Uterus (tissue), 3 donors: ENCODE measurements at regions not wholly inside any gene's neighbourhood (a gene's known extent, or its start where the extent isn't known, plus 50 kb on each side); places are given as distances from the start of the nearest gene placed in this dataset.

Experiments used
- DNase-seq, 2 donors: peaks; one replicate each; pipeline ENCODE4 v3.0.0-alpha.2; 2019 to 2020
- H3K27ac ChIP-seq, 2 donors: fragments of 200-600 bp; sonication (generic); 1 replicate in 1 of 2; 2 replicates in 1 of 2; pipeline ENCODE4 v1.5.1; 2016 to 2018
- H3K27me3 ChIP-seq, 2 donors: fragments of 200-600 bp; sonication (generic); one replicate each; pipeline ENCODE4 v1.5.1; 2018 to 2019; ENCODE audit warnings: control low read depth in 1 of 2
- H3K36me3 ChIP-seq, 2 donors: fragments of 200-600 bp; sonication (generic); one replicate each; pipeline ENCODE4 v1.5.1; 2019; ENCODE audit warnings: control low read depth in 1 of 2
- H3K4me1 ChIP-seq, 2 donors: fragments of 200-600 bp; sonication (generic); one replicate each; pipeline ENCODE4 v1.5.1; 2018 to 2019; ENCODE audit warnings: control low read depth in 1 of 2
- H3K4me3 ChIP-seq, 2 donors: fragments of 200-600 bp; sonication (generic); 1 replicate in 1 of 2; 2 replicates in 1 of 2; pipeline ENCODE4 v1.5.1; 2018 to 2019; ENCODE audit warnings: mild to moderate bottlenecking in 1 of 2
- H3K9me3 ChIP-seq, 2 donors: fragments of 200-600 bp; sonication (generic); one replicate each; pipeline ENCODE4 v1.5.1; 2019; ENCODE audit warnings: control low read depth in 1 of 2
- CTCF ChIP-seq, 4 experiments: fragments of 200-600 bp in 2 of 4; fragments of 450-650 bp in 2 of 4; sonication (generic) in 2 of 4; IDR thresholded peaks; one replicate each; pipeline ENCODE4 v1.5.1; 2016 to 2019; ENCODE audit warnings: antibody characterized with exemption in 4 of 4, mild to moderate bottlenecking in 2 of 4, moderate library complexity in 1 of 4
- POLR2A ChIP-seq, 2 donors: fragments of 450-650 bp; IDR thresholded peaks; one replicate each; pipeline ENCODE4 v1.6.1; 2016; ENCODE audit warnings: antibody characterized with exemption in 2 of 2, mild to moderate bottlenecking in 1 of 2, moderate library complexity in 1 of 2
- intact Hi-C: fragments of 100-400 bp; cut with DNase I; formaldehyde crosslinking; loops from one replicate; pipeline ENCODE4 v1.15.1; 2023; ENCODE audit warnings: low total_unique reads
- donor health status: DM: yes; HTN: yes; CAD: no.

GRCh38 chr3:159924411-159924810, 64.2 kb upstream of the IL12A start:
- Histone ChIP-seq H3K27ac (no peak overlapping the region), H3K36me3 (no peaks in the 10 kb centered on the region), H3K4me3 (no peak overlapping the region), H3K4me1 (no peaks in the 10 kb centered on the region), H3K9me3 (no peaks in the 10 kb centered on the region), H3K27me3 (no peaks in the 10 kb centered on the region)
- DNase-seq, result no peak
- TF ChIP-seq CTCF (IDR thresholded peaks at IDR 0.05) (no peak), POLR2A (IDR thresholded peaks at IDR 0.05) (no peak)
- intact Hi-C loops, result no loop called here

- Histone ChIP-seq H3K4me3 (no peak overlapping the region), H3K27ac (no peak overlapping the region), H3K36me3 (no peaks in the 10 kb centered on the region), H3K9me3 (no peaks in the 10 kb centered on the region), H3K4me1 (no peaks in the 10 kb centered on the region), H3K27me3 (no peaks in the 10 kb centered on the region)
- no peak for TF ChIP-seq POLR2A (IDR thresholded peaks at IDR 0.05)
- no peak for TF ChIP-seq CTCF (IDR thresholded peaks at IDR 0.05)
- intact Hi-C loops, result no loop called here
- DNase-seq, result no peak
Observed at GRCh38 chr3:159925248-159925647, 63.4 kb upstream of the IL12A start.

DNA sequence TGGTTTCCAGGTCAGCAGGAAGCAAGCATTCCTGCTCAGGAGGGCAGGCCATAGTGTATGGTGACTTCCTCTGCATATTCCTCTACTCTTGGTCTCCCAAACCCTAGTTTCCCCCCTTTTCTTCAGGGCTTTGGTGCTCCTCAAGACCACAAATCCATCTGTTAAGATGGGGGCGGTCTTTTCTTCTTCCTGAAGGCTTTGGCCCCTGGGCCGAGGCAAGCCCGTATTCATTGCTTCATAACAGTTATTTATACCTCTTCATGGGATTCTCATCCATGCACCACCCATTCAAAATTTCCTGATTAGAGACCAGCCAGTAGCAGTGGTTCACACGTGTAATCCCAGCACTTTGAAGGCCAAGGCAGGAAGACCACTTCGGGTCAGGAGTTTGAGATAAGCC, 62.1 kb upstream of the IL12A start:
- no peaks in the 10 kb centered on the region for H3K36me3 ChIP-seq
- intact Hi-C loops, result no loop called here
- H3K27ac ChIP-seq, result no peak overlapping the region
- H3K4me3 ChIP-seq, result no peak overlapping the region
- no peak for DNase-seq
- H3K27me3 ChIP-seq, result no peaks in the 10 kb centered on the region
- no peaks in the 10 kb centered on the region for H3K9me3 ChIP-seq
- TF ChIP-seq POLR2A (IDR thresholded peaks at IDR 0.05) (no peak), CTCF (IDR thresholded peaks at IDR 0.05) (no peak)
- no peaks in the 10 kb centered on the region for H3K4me1 ChIP-seq

GRCh38 chr3:159928071-159928491, 60.6 kb upstream of the IL12A start:
- Histone ChIP-seq H3K27me3 (no peaks in the 10 kb centered on the region), H3K4me3 (no peak overlapping the region), H3K4me1 (no peaks in the 10 kb centered on the region), H3K9me3 (no peaks in the 10 kb centered on the region), H3K36me3 (no peaks in the 10 kb centered on the region), H3K27ac (no peak overlapping the region)
- DNase-seq, result no peak
- TF ChIP-seq POLR2A (IDR thresholded peaks at IDR 0.05), result no peak
- no peak for TF ChIP-seq CTCF (IDR thresholded peaks at IDR 0.05)
- intact Hi-C loops, result no loop called here

- H3K4me3 ChIP-seq, result no peak overlapping the region
- no peaks in the 10 kb centered on the region for H3K36me3 ChIP-seq
- no peaks in the 10 kb centered on the region for H3K27me3 ChIP-seq
- no peaks in the 10 kb centered on the region for H3K9me3 ChIP-seq
- no peak for TF ChIP-seq CTCF (IDR thresholded peaks at IDR 0.05)
- TF ChIP-seq POLR2A (IDR thresholded peaks at IDR 0.05), result no peak
- no peaks in the 10 kb centered on the region for H3K4me1 ChIP-seq
- DNase-seq, result no peak
- intact Hi-C loops, result no loop called here
- no peak overlapping the region for H3K27ac ChIP-seq
Observed at GRCh38 chr3:159928666-159929065, 60.0 kb upstream of the IL12A start.
